ENCODE measurements at regions not wholly inside any gene's neighbourhood (a gene's known extent, or its start where the extent isn't known, plus 50 kb on each side); places are given as distances from the start of the nearest gene placed in this dataset.
"Not testable (repeated sequence)": the region's sequence is repeated elsewhere in the genome, so short reads cannot be mapped to it uniquely, and the experiment has no call there.

DNA sequence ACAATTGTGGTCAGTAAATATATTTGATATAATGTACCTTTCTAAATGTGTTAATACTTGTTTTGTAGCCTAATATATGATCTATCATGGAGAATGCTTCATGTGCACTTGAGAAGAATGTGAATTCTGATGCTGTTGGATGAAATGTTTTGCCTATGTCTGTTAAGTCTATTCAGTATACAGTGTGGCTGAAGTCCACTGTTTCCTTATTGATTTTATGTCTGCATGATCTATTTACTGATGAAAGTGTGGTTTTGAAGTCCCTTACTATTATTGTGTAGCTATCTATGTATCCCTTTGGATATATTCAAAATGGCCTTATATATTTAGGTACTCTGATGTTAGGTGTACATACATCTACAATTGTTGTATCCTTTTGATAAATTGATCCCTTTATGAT lies 515.8 kb upstream of the EPHA5 start:
- DNase-seq (ENCODE audit: extremely low spot score, insufficient read length, low read depth) (no peak), FAIRE-seq (no peak)

DNA sequence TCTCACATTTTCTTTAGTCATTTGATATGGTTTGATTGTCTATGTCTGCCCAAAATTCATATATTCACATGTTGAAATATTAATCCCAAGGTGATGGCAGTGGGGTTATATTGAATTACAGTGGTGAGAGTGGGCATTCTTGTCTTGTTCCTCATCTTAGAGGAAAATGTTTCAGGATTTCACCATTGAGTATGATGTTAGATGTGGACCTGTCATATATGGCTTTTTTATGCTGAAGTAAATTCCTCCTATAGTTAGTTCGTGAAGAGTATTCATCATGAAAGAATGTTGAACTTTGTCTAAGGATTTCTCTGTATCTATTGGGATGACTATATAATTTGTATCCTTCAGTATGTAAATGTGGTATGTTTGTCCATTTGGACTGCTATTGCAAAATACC lies 512.3 kb upstream of the EPHA5 start:
- DNase-seq (ENCODE audit: extremely low spot score, insufficient read length, low read depth), result no peak
- no peak for FAIRE-seq

DNA sequence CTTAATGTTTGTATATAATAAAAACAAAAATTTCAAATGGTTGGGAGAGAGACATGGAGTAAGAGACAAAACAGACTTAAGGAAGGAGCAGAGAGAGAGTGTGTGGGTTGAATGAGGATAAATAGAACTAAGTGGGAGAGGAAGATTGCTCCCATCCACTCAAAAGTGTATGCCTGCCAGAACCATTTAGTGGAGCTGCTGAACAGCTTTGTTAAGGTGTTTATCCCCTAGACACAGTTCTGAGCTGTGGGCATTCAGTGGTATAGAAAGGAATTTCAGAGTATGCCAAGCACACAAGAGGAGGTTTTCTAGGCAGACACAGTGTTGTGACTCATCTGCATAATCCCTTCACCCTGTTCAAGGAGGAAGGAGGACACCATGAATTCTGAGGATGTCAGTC lies 508.6 kb upstream of the EPHA5 start:
- DNase-seq (ENCODE audit: extremely low spot score, insufficient read length, low read depth) (no peak), FAIRE-seq (no peak)

DNA sequence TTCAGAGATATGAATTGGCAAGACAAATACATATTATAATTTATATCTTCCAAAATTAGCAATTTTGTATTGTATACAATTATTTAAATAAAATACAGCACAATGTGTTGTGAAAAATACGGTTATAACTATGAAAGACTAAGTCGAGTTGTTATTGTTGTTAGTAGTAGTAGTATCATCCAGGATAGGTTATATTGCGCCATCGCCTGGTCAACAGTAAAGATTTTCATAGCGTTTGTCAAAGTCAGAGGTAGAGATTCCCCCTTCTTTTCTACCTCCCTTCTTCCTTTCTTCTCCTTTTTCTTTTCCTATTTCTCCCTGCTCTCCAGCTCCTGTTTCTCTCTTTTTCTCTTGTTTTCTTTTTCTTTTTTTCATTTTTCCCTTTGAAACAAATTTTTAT lies 499.1 kb upstream of the EPHA5 start:
- FAIRE-seq (no peak), DNase-seq (ENCODE audit: extremely low spot score, insufficient read length, low read depth) (no peak)

DNA sequence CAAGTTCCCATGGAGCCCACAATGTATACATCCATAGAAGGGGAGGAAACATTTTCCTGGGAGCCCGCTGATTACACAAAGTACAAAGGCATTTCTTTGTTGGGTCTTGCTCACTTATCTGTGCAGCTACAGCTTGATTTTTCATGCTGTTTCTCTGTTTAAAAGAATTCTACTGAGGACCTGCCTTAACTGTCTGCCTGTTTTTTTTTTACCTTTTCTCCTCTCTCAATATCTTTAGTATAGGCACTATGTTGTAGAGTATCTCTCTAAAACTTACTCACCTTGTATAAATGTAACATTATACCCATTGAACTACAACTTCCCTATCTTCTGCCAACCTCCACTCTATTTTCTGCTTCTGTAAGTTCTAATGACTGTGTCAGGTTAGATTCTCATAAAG lies 494.6 kb upstream of the EPHA5 start:
- DNase-seq (ENCODE audit: extremely low spot score, insufficient read length, low read depth) (no peak), FAIRE-seq (no peak)

DNA sequence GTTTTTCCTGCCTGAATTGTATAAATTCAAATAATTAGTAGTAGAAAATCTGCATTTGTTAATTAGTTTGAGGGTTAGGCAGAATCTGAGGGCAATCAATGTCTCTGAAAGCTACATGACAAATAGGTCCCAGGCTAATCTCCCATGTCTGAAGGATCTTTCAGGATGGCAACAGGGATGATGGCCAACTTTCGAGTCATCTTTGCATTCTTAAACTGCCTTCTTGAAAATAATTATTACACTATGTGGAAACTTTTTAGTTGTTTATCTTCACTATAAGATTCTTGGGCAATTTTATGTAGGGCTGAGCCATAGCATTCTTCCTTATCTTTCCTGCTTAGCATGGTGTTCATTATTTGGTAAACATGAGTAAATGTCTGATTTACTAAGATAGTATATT lies 490.3 kb upstream of the EPHA5 start:
- no peak for DNase-seq (ENCODE audit: extremely low spot score, insufficient read length, low read depth)
- no peak for FAIRE-seq

DNA sequence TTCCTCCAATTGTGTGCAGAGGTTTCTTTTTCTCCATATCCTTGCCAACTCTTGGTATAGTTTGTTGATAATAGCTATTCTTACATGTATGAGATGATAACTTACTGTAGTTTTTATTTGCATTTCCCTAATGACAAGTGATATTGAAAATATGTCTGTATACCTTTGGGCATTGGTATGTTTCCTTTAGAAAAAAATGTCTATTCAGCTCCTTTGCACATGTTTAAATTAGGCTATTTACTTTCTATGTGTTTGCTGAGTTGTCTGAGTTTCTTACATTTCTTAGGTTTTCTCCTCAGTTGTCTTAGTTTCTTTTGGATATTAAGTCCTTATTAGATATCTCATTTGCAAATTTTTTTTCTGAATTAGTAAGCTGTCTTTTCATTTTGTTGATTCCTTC lies 487.3 kb upstream of the EPHA5 start:
- no peak for FAIRE-seq
- no peak for DNase-seq (ENCODE audit: extremely low spot score, insufficient read length, low read depth)

DNA sequence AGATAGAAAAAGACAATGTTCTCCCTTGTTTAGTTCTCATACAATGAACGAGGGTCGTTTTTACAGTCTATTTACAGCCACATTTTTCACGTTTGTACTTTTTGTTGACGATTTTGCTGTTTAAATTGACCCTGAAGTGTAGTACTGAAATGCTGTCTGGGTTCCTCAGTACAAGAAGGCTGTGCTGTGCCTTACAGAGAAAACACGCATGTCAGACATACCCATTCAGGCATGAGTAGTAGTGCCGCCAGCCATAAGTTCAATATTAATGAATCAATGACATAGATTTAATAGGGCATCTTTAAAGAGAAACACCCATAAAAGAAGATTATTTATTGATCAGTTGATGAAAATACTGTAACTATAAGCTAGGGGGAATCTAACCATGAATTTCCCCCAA lies 459.8 kb upstream of the EPHA5 start:
- DNase-seq (ENCODE audit: extremely low spot score, insufficient read length, low read depth) (no peak), FAIRE-seq (no peak)

DNA sequence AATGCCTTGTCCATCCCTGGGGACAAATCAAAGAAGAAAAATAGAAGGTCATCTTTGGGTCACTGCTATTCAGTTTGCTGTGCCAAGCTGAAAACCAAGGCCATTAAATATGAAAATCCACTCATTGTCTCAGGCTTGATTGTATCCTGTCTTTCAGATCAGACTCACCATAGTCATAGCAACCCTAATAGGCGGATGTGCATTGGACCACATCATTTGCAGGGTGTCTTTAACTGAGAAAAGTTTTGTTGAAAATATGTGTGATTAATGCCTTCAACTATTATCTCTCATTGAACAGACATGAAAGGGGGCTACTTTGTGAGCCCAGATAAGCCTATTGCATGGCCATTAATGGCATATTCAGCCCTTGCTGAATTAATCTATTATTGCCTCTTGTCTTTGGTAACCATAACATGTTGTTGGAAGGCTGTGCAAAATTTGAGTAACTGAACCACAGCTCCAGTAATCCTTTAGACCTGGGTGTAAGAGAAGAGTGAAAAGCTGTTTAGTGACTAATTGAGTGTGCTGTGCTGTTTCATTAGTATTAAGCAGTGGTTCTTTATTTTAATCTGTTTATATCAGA lies 453.6 kb upstream of the EPHA5 start:
- DNase-seq (ENCODE audit: extremely low spot score, insufficient read length, low read depth) (no peak), FAIRE-seq (no peak)

DNA sequence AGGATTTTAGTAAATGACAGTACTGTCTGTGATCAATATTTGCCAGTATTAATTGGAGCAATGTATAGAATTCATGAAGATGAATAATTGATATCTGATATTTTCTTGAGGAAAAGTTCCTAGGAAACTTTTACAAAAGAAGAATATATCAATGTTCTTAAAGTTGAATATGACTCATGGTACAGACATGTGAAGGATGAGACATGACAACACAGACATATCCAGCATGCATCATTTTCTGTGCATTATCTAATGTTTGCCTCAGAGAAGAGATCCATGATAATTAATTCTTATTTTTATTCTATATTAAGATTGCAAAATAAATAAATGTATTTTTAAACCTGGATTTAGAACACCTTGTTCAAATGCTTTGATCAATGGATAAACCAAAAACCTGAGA lies 452.9 kb upstream of the EPHA5 start:
- DNase-seq (ENCODE audit: extremely low spot score, insufficient read length, low read depth), result no peak
- FAIRE-seq, result no peak

DNA sequence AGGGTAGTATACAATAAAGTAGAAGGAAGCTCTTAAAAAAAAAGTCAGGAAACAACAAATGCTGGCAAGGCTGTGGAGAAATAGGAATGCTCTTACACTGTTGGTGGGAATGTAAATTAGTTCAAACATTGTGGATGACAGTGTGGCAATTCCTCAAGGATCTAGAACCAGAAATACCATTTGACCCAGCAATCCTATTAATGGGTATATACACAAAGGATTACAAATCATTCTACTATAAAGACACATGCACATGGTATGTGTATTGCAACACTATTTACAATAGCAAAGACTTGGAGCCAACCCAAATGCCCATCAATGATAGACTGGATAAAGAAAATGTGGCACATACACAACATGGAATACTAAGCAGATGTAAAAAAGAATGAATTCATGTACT lies 444.9 kb upstream of the EPHA5 start:
- not testable (repeated sequence) for DNase-seq (ENCODE audit: extremely low spot score, insufficient read length, low read depth); FAIRE-seq

DNA sequence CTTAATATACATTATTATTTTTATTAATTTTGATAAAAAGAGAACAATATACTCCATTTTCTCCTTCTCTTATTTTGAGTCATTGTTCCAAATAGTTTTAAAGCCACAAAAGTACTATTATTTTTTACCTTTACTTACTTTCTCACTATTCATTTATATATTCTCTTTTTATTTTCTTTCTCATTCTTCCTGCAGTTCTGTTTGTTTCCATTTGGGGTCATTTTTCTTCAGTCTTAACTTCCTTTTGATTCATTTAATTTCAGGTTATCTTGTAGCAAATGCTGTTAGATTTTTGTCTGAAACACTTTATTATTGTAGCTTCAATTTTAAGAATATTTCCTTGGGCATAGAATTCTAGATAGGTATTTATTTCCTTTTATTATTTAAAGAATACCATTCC lies 438.6 kb upstream of the EPHA5 start:
- no peak for FAIRE-seq

DNA sequence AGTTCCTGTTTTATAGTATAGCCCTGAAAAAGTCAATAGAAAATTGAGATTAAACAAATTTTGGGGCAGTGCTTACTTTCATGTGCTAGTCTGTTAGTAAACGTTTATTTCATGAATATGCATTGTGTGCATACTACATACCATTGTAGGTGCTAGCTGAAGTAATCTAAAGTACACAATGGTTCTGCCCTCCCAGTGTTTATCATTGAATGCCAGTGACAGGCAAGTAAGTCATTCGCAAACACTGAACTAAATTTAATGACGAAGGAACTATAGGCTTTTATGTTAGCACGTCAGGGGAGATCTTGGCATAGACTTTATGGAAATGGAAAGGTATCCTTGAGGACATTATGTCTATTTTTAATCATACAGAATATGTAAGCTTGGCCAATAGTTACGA lies 426.9 kb upstream of the EPHA5 start:
- FAIRE-seq (no peak), DNase-seq (ENCODE audit: extremely low spot score, insufficient read length, low read depth) (no peak)

More for the DNA sequence above, 438.6 kb upstream of the EPHA5 start:
- no peak for DNase-seq (ENCODE audit: extremely low spot score, insufficient read length, low read depth)

DNA sequence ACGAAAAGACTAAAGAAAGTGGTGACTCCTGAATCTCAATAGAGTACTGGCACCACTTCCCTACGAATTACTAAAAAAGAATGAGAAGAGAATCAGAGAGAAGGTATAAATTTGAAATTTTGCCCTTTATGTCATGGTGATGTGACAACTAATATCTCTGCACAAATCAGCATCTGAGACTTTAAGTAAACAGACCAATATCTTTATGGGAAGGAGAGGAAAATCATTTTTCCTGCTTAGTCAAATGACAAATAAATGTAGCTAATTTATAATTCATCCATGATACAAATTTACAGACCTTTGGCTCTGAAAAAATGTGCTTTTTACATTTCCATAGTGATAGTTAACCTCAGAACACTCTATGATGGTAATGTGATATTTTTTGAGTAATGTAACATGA lies 424.8 kb upstream of the EPHA5 start:
- no peak for FAIRE-seq
- DNase-seq (ENCODE audit: extremely low spot score, insufficient read length, low read depth), result no peak

DNA sequence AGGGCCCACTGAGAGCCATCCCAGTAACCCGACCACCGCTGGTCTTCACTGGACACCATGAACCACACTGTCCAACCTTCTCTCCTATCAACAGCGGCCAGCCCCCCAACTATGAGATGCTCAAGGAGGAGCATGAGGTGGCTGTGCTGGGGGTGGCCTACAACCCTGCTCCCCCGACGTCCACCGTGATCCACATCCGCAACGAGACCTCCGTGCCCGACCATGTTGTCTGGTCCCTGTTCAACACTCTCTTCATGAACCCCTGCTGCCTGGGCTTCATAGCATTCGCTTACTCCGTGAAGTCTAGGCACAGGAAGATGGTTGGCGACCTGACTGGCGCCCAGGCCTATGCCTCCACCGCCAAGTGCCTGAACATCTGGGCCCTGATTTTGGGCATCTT lies 423.8 kb upstream of the EPHA5 start:
- no peak for FAIRE-seq

DNA sequence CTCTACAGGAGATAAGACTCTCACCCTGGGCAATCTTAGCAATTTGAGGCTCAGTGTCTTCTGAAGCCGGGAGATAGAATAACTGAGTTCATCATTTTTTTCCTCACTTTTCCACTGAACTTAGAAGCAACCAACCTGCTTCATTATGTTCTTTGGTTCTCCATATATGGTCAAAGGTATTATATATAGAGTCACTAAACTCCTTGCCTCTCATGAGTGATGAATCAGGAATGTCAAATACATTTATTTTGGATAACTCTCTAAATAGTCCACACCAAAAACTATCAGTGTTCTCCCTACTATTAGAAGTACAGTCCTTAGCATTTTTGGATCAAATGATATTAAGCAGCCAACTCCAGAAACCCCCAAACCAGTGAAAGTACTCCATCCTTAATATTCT lies 421.5 kb upstream of the EPHA5 start:
- DNase-seq (ENCODE audit: extremely low spot score, insufficient read length, low read depth), result no peak
- no peak for FAIRE-seq

More for the DNA sequence above, 423.8 kb upstream of the EPHA5 start:
- no peak for DNase-seq (ENCODE audit: extremely low spot score, insufficient read length, low read depth)

DNA sequence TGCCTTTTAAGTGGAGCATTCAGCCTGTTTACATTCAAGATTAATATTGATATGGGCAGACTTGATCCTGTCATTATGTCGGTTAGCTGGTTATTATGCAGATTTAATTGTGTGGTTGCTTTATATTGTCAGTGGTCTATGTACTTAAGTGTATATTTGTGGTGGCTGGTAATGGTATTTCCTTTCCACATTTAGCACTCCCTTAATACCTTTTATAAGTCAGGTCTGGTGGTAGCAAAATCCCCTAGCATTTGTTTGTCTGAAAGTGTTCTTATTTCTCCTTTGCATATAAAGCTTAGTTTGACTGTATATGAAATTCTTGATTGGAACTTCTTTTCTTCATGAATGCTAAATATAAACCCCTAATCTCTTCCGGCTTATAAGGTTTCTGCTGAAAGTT lies 403.7 kb upstream of the EPHA5 start:
- no peak for FAIRE-seq
- DNase-seq (ENCODE audit: extremely low spot score, insufficient read length, low read depth), result no peak

DNA sequence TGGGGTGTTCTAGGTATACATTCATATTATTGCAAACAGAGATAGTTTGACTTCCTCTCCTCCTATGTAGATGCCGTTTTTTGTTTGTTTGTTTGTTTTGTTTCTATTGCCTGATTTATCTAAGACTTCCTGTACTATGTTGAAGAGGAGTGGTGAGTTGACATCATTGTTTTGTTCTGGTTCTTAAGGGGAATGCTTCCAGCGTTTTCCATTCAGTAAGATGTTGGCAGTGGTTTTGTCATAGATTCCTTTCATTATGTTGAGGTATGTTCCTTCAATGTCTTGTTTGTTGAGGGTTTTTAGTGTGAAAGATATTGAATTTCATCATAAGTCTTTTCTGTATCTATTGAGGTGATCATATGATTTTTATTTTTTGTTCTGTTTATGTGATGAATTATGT lies 401.6 kb upstream of the EPHA5 start:
- no peak for DNase-seq (ENCODE audit: extremely low spot score, insufficient read length, low read depth)
- no peak for FAIRE-seq

DNA sequence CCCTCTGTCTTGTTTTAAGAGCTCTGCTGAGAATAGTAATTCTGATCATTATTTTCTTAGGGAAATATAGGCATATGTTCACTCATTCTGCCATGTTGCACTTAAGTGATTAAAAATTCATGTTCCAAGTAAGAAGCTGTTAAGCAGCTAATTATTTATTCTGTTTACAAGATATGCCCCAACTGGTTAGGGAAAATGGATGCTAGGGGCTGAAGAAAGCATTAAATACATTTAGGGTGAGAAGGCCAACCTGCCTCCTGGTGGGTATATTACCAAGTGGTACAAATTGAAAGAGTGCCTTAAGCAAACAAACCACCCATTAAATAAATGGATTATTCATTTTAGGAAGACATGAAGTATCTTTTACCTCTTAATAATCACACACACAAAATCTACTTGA lies 392.6 kb upstream of the EPHA5 start:
- no peak for FAIRE-seq
- no peak for DNase-seq (ENCODE audit: extremely low spot score, insufficient read length, low read depth)

DNA sequence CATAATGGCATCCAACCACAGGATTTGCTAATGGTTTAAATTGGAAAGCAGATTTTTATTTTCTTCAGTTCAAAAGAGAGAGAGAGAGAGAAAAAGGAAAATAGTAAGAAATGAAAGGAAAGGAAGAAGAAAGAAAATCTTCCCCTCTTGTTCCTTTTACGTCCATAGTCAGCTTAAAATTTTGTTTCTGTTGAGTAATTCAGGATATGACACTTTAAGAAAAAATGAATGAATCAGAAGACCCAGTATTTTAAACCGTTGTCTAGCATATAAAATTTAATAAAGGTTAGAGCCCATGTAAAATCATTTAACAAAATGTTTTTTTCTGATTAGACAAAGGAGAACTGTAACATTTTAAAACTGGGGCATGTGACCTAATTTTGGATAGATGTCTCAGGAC lies 391.8 kb upstream of the EPHA5 start:
- FAIRE-seq (no peak), DNase-seq (ENCODE audit: extremely low spot score, insufficient read length, low read depth) (no peak)

DNA sequence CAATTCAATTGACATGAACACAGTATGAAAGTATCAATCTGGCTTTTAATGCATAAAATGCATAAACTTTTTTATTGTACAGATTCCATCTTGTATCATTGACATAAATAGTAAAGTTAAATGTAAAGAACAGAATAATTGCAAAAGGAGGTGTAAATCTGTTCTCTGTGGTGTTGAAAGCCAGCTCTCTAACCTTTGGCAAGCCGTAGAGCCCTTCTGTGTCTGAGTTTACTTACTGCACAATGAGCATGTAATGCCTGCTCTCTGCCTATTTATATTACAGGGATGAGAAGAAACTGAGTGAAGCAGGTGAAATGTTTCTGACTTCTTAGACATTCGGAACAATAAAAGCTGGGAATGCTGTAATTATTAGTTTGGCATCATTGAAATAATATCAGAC lies 389.3 kb upstream of the EPHA5 start:
- no peak for DNase-seq (ENCODE audit: extremely low spot score, insufficient read length, low read depth)
- no peak for FAIRE-seq

DNA sequence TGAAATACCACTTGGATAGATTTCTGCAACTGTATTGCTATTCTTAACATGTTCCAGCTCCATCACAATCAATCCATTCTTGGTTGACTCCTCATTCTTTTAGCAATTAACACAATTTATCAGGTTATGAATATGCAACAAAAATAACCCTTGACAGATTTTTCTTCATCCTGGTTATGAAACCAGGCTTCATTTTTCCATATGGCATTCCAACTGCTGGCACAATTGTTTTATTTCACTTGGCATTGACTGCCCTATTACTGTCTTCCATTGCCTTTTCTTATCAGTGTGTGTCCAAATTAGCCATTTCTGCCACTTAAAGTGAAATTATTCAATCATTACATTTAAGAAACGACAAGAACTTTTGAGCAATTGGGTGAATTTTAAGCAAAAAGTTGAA lies 388.8 kb upstream of the EPHA5 start:
- no peak for FAIRE-seq

DNA sequence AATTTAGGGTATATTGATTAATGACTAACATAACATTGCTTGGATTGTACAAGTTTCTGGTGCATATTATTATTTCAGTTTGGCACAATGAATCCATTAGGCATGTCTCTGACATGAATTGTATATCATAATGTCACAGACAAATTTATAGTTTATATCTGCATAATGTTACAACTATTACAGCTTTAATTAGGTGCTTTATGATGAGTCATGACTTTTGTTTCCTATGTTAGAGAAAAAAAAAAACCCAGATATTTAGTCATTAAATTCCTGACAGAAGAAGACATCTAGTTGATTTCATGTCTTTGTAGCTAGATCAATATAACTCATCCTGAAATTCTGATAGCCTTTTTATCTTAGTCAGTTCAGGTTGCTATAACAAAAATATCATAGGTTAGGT lies 385.7 kb upstream of the EPHA5 start:
- FAIRE-seq (no peak), DNase-seq (ENCODE audit: extremely low spot score, insufficient read length, low read depth) (no peak)

More for the DNA sequence above, 388.8 kb upstream of the EPHA5 start:
- DNase-seq (ENCODE audit: extremely low spot score, insufficient read length, low read depth), result no peak

All from GM18507 (cell line).